ENCODE measurements at regions not wholly inside any gene's neighbourhood (a gene's known extent, or its start where the extent isn't known, plus 50 kb on each side); places are given as distances from the start of the nearest gene placed in this dataset.

DNA sequence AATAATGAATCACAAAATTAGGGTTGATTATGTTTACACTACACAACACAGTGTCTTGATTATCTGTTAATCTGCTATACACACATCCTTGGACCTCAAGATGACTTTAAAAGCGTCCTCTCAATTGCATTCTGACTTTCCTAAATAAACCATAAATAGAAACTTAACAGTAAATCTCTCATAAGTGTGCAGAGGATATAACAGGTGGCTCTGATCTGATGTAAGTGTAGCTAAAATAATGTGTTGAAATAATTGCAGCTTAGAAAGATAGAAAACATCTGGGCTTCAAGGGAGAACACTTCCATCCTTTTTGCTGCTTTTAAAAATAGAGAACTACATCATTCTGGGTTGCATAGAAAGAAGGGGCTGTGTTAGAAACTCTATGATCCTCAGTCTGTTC lies 78.4 kb upstream of the EFEMP1 start:
- H3K4me3 ChIP-seq (ENCODE audit: low read length): no peak overlapping the region
- no peaks in the 10 kb centered on the region for H3K27me3 ChIP-seq (ENCODE audit: control insufficient read depth, insufficient read depth, low read length)

GRCh38 chr2:56008661-56009431 lies 85.3 kb upstream of the EFEMP1 start:
- Histone ChIP-seq H3K4me1 (ENCODE audit: control insufficient read depth, low read depth, low read length) (peaks cover 10% of the 10 kb centered on the region), H3K9ac (ENCODE audit: low read length) (peak overlapping the region; percentile 54), H3K9me3 (ENCODE audit: control insufficient read depth, low read depth, low read length) (no peaks in the 10 kb centered on the region), H3K36me3 (ENCODE audit: control insufficient read depth, low read depth, low read length) (no peaks in the 10 kb centered on the region), H3K4me3 (ENCODE audit: low read length) (peak overlapping the region; percentile 17), H3K27me3 (ENCODE audit: control insufficient read depth, insufficient read depth, low read length) (no peaks in the 10 kb centered on the region), H3K27ac (ENCODE audit: low read length) (peak overlapping the region; percentile 13)

More for the DNA sequence above, 78.4 kb upstream of the EFEMP1 start:
- H3K9ac ChIP-seq (ENCODE audit: low read length): no peak overlapping the region
- H3K36me3 ChIP-seq (ENCODE audit: control insufficient read depth, low read depth, low read length): no peaks in the 10 kb centered on the region
- no peak overlapping the region for H3K27ac ChIP-seq (ENCODE audit: low read length)
- H3K4me1 ChIP-seq (ENCODE audit: control insufficient read depth, low read depth, low read length): no peaks in the 10 kb centered on the region
- no peaks in the 10 kb centered on the region for H3K9me3 ChIP-seq (ENCODE audit: control insufficient read depth, low read depth, low read length)

- Histone ChIP-seq H3K9ac (ENCODE audit: low read length) (peak overlapping the region; percentile 54), H3K9me3 (ENCODE audit: control insufficient read depth, low read depth, low read length) (no peaks in the 10 kb centered on the region), H3K27me3 (ENCODE audit: control insufficient read depth, insufficient read depth, low read length) (no peaks in the 10 kb centered on the region), H3K4me1 (ENCODE audit: control insufficient read depth, low read depth, low read length) (peaks cover 15% of the 10 kb centered on the region), H3K27ac (ENCODE audit: low read length) (no peak overlapping the region), H3K36me3 (ENCODE audit: control insufficient read depth, low read depth, low read length) (no peaks in the 10 kb centered on the region), H3K4me3 (ENCODE audit: low read length) (no peak overlapping the region)
Observed at GRCh38 chr2:56009758-56010458, 86.3 kb upstream of the EFEMP1 start.

GRCh38 chr2:56011624-56012023 lies 88.0 kb upstream of the EFEMP1 start:
- Histone ChIP-seq H3K4me1 (ENCODE audit: control insufficient read depth, low read depth, low read length) (peaks cover 23% of the 10 kb centered on the region), H3K9ac (ENCODE audit: low read length) (no peak overlapping the region)

DNA sequence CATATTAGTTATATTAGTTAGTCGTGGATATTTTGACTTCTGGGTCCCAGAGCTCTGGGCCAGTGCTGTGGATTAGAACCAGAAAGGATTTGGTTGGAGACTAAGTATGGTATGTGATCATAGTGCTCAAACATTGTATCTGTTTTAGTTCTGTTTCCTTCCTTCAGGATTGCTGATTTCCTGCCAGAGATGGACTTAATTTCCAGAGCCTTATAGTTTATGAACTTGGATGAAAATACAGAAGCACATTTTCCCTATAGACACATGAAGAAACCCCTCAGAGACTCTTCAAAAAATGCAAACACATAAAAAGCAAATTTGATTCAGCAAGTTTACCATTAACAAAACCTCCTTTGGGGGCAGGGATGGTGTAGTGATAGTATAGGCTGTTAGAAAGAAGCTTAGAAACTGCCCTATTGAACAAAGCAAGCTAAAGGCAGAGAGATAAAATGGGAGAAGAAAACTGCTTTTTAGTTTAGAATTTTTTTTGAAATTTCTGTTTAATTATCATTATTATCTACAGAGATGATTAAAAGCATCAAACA lies 88.7 kb upstream of the EFEMP1 start:
- peaks cover 23% of the 10 kb centered on the region for H3K4me1 ChIP-seq (ENCODE audit: control insufficient read depth, low read depth, low read length)
- no peak overlapping the region for H3K9ac ChIP-seq (ENCODE audit: low read length)
- no peaks in the 10 kb centered on the region for H3K27me3 ChIP-seq (ENCODE audit: control insufficient read depth, insufficient read depth, low read length)
- H3K27ac ChIP-seq (ENCODE audit: low read length): no peak overlapping the region
- H3K36me3 ChIP-seq (ENCODE audit: control insufficient read depth, low read depth, low read length): no peaks in the 10 kb centered on the region
- H3K9me3 ChIP-seq (ENCODE audit: control insufficient read depth, low read depth, low read length): no peaks in the 10 kb centered on the region
- no peak overlapping the region for H3K4me3 ChIP-seq (ENCODE audit: low read length)

More at GRCh38 chr2:56011624-56012023, 88.0 kb upstream of the EFEMP1 start:
- Histone ChIP-seq H3K4me3 (ENCODE audit: low read length) (no peak overlapping the region), H3K36me3 (ENCODE audit: control insufficient read depth, low read depth, low read length) (no peaks in the 10 kb centered on the region), H3K27ac (ENCODE audit: low read length) (no peak overlapping the region), H3K27me3 (ENCODE audit: control insufficient read depth, insufficient read depth, low read length) (no peaks in the 10 kb centered on the region), H3K9me3 (ENCODE audit: control insufficient read depth, low read depth, low read length) (no peaks in the 10 kb centered on the region)

DNA sequence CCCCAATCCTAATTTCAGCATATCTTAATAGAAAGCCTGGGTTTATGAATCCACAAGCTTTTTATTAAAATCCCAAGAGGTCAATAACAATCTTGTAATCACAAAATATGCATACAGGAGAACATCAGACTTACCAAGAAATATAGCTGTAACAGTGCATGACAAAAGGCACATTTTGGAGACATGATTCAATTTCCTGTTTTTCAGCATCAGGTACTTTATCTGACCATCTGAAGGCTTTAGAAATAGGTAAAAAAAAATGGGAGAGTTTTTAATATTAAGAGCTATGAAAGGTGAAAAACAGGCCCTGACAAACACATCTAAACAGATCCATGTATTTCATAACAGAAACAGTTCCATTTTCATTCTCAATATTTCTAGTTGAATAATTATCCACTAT lies 89.9 kb upstream of the EFEMP1 start:
- H3K4me3 ChIP-seq (ENCODE audit: low read length): no peak overlapping the region
- no peaks in the 10 kb centered on the region for H3K36me3 ChIP-seq (ENCODE audit: control insufficient read depth, low read depth, low read length)
- H3K27ac ChIP-seq (ENCODE audit: low read length): no peak overlapping the region
- H3K27me3 ChIP-seq (ENCODE audit: control insufficient read depth, insufficient read depth, low read length): no peaks in the 10 kb centered on the region
- H3K9ac ChIP-seq (ENCODE audit: low read length): no peak overlapping the region
- H3K9me3 ChIP-seq (ENCODE audit: control insufficient read depth, low read depth, low read length): no peaks in the 10 kb centered on the region
- peaks cover 23% of the 10 kb centered on the region for H3K4me1 ChIP-seq (ENCODE audit: control insufficient read depth, low read depth, low read length)

DNA sequence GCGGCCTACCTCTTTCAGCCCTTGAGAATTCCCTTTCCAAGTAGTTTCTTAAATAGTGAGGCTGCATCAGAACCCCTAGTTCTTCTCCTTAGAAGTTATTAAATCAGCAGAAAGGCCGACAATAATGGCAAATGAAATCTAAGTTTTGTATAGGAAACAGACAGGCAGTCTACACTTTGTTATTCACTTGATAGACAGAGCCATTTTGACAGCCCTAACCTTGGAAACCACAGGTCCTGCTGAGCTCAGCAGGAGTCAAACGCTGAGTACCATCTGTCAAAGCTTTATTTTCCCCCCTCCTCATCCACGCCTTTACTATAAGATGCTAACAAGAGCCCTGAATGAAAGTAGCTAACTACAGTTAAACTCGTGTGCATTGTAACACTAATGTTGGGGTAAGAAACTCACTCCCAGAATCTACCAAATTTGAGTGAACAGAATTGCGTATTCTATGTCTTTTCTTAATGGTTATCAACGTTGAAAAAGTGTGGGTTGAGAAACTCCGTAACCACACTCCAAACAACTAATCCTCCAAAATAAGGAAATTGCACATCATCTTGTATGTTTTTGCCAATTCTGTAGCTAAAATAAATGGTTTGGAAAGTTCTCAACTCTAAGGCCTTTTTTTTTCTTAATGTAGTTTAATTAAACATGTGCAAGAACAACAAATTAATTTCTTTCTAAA lies 90.6 kb upstream of the EFEMP1 start:
- peaks cover 18% of the 10 kb centered on the region for H3K4me1 ChIP-seq (ENCODE audit: control insufficient read depth, low read depth, low read length)
- no peak overlapping the region for H3K27ac ChIP-seq (ENCODE audit: low read length)
- no peaks in the 10 kb centered on the region for H3K27me3 ChIP-seq (ENCODE audit: control insufficient read depth, insufficient read depth, low read length)
- H3K9me3 ChIP-seq (ENCODE audit: control insufficient read depth, low read depth, low read length): no peaks in the 10 kb centered on the region
- H3K9ac ChIP-seq (ENCODE audit: low read length): no peak overlapping the region
- H3K36me3 ChIP-seq (ENCODE audit: control insufficient read depth, low read depth, low read length): no peaks in the 10 kb centered on the region
- no peak overlapping the region for H3K4me3 ChIP-seq (ENCODE audit: low read length)

DNA sequence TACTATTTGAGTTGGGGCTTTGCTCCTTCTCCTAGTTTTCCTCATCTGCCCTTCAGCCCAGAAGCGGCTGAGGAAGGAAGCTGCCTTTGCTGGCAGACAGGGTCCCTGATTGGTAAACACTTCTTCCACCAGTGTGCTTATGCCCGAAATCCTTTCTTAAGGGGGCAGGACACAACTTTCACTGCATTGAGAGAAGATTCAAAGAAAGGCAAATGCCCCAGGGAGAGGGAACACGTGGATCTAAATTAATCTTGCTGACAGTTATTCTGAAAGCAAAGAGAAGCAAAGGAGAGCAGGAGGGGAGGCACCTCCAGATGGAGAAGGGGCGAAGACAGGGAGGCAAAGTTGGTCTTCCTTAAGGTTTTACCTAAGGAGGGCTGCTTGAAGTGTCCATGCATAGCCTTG lies 92.1 kb upstream of the EFEMP1 start:
- Histone ChIP-seq H3K27me3 (ENCODE audit: control insufficient read depth, insufficient read depth, low read length) (no peaks in the 10 kb centered on the region), H3K4me1 (ENCODE audit: control insufficient read depth, low read depth, low read length) (peaks cover 14% of the 10 kb centered on the region), H3K36me3 (ENCODE audit: control insufficient read depth, low read depth, low read length) (no peaks in the 10 kb centered on the region), H3K4me3 (ENCODE audit: low read length) (no peak overlapping the region), H3K9ac (ENCODE audit: low read length) (no peak overlapping the region), H3K27ac (ENCODE audit: low read length) (no peak overlapping the region), H3K9me3 (ENCODE audit: control insufficient read depth, low read depth, low read length) (no peaks in the 10 kb centered on the region)

- Histone ChIP-seq H3K36me3 (ENCODE audit: control insufficient read depth, low read depth, low read length) (no peaks in the 10 kb centered on the region), H3K4me1 (ENCODE audit: control insufficient read depth, low read depth, low read length) (peaks cover 14% of the 10 kb centered on the region), H3K27me3 (ENCODE audit: control insufficient read depth, insufficient read depth, low read length) (no peaks in the 10 kb centered on the region), H3K4me3 (ENCODE audit: low read length) (no peak overlapping the region), H3K9ac (ENCODE audit: low read length) (no peak overlapping the region), H3K9me3 (ENCODE audit: control insufficient read depth, low read depth, low read length) (no peaks in the 10 kb centered on the region), H3K27ac (ENCODE audit: low read length) (no peak overlapping the region)
Observed at GRCh38 chr2:56017784-56018183, 94.2 kb upstream of the EFEMP1 start.

- Histone ChIP-seq H3K4me3 (ENCODE audit: low read length) (no peak overlapping the region), H3K27ac (ENCODE audit: low read length) (no peak overlapping the region), H3K9ac (ENCODE audit: low read length) (no peak overlapping the region), H3K27me3 (ENCODE audit: control insufficient read depth, insufficient read depth, low read length) (no peaks in the 10 kb centered on the region), H3K36me3 (ENCODE audit: control insufficient read depth, low read depth, low read length) (no peaks in the 10 kb centered on the region), H3K4me1 (ENCODE audit: control insufficient read depth, low read depth, low read length) (peaks cover 14% of the 10 kb centered on the region), H3K9me3 (ENCODE audit: control insufficient read depth, low read depth, low read length) (no peaks in the 10 kb centered on the region)
Observed at GRCh38 chr2:56018267-56018666, 94.7 kb upstream of the EFEMP1 start.

DNA sequence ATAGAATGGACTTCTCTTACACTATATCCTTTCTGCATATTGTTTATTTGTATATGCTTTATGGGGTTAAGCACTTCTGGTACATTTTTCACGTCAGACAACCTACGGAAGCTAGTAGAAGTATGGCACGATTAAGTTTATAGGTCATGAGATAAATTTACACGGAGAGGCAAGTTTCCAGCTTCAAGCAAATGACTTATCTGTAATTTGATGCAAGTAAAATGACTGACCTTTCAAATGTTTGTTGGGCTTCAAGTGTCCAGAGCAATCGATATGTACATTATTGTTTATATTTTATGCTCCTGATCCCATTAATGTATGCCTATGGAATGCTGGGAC lies 97.5 kb upstream of the EFEMP1 start:
- no peaks in the 10 kb centered on the region for H3K36me3 ChIP-seq (ENCODE audit: control insufficient read depth, low read depth, low read length)
- H3K4me1 ChIP-seq (ENCODE audit: control insufficient read depth, low read depth, low read length): peaks cover 1% of the 10 kb centered on the region
- no peak overlapping the region for H3K27ac ChIP-seq (ENCODE audit: low read length)
- no peak overlapping the region for H3K9ac ChIP-seq (ENCODE audit: low read length)
- no peaks in the 10 kb centered on the region for H3K27me3 ChIP-seq (ENCODE audit: control insufficient read depth, insufficient read depth, low read length)
- H3K4me3 ChIP-seq (ENCODE audit: low read length): no peak overlapping the region
- no peaks in the 10 kb centered on the region for H3K9me3 ChIP-seq (ENCODE audit: control insufficient read depth, low read depth, low read length)
